Spleen (tissue), 7 donors: ENCODE measurements at regions not wholly inside any gene's neighbourhood (a gene's known extent, or its start where the extent isn't known, plus 50 kb on each side); places are given as distances from the start of the nearest gene placed in this dataset.

Source experiments
- POLR2A ChIP-seq, 3 donors: fragments of 450-650 bp; IDR thresholded peaks; one replicate each; pipeline ENCODE4 v1.5.1; 2017; ENCODE audit warnings: antibody characterized with exemption in 3 of 3, mild to moderate bottlenecking in 1 of 3
- TF ChIP-seq, protein P1 (sequence below), 11 experiments: fragments of 200-600 bp in 7 of 11; fragments of 450-650 bp in 4 of 11; sonication (generic) in 4 of 11; IDR thresholded peaks in 8 of 11; conservative IDR thresholded peaks in 3 of 11; 1 replicate in 7 of 11; 2 replicates in 4 of 11; pipeline versions ENCODE4 v1.4.0 to v1.8.0; 2016 to 2021; ENCODE audit warnings: antibody characterized with exemption in 11 of 11, inconsistent platforms in 4 of 11, mild to moderate bottlenecking in 1 of 11
- donor health status: DM: no; HTN: no; CAD: no; lungs with moderate emphysema.
- donor health status: DM: no; HTN: no; CAD: no.
- donor health status: DM: no; HTN: no; CAD: no.

DNA sequence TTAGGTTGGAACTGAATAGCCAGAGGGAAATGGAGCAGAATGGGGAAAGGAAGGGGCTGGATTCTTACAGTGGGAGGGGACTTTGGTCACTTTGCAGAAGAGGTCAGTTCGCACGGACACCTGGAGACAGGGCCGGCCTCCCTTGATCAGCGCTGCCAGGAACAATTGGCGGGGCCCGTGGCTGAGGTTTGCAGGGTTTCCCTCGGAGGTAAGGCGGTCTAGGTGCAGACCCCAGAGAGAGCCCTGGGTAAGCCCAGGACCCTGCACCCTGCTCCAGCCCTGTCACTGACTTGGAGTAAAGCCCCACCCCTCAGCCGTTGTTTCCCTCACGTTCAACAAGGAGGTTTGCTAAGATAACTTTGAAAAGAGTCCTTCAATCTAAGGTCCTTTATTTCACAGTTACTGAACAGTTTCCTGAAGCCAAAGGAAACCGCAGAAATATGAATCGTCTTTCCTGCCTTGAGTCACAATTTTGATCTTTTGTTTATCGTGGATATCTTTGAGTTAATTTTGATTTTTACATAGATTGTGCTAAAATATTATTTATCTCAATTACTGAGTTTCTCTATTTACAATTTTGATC lies 231.4 kb upstream of the RTL1 start:
- TF ChIP-seq, protein P1, sequence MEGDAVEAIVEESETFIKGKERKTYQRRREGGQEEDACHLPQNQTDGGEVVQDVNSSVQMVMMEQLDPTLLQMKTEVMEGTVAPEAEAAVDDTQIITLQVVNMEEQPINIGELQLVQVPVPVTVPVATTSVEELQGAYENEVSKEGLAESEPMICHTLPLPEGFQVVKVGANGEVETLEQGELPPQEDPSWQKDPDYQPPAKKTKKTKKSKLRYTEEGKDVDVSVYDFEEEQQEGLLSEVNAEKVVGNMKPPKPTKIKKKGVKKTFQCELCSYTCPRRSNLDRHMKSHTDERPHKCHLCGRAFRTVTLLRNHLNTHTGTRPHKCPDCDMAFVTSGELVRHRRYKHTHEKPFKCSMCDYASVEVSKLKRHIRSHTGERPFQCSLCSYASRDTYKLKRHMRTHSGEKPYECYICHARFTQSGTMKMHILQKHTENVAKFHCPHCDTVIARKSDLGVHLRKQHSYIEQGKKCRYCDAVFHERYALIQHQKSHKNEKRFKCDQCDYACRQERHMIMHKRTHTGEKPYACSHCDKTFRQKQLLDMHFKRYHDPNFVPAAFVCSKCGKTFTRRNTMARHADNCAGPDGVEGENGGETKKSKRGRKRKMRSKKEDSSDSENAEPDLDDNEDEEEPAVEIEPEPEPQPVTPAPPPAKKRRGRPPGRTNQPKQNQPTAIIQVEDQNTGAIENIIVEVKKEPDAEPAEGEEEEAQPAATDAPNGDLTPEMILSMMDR (IDR thresholded peaks at IDR 0.05 in 8 of 11, conservative IDR thresholded peaks at IDR 0.05 in 3 of 11): no peak
- no peak for TF ChIP-seq POLR2A (IDR thresholded peaks at IDR 0.05)
